ENCODE measurements at regions not wholly inside any gene's neighbourhood (a gene's known extent, or its start where the extent isn't known, plus 50 kb on each side); places are given as distances from the start of the nearest gene placed in this dataset.

GRCh38 chr5:143755966-143756365 lies 56.0 kb upstream of the HMHB1 start:
- DNase-seq (ENCODE audit: extremely low read depth, low read depth): no peak
- no peak overlapping the region for H3K4me3 ChIP-seq (replicated peaks; ENCODE audit: low read depth, low read length)
- no peak for TF ChIP-seq CTCF (IDR thresholded peaks at IDR 0.05; ENCODE audit: low read depth, low read length, missing control alignments)

- DNase-seq (ENCODE audit: extremely low read depth, low read depth): no peak
- TF ChIP-seq CTCF (IDR thresholded peaks at IDR 0.05; ENCODE audit: low read depth, low read length, missing control alignments): no peak
- H3K4me3 ChIP-seq (replicated peaks; ENCODE audit: low read depth, low read length): no peak overlapping the region
Measured at GRCh38 chr5:143752165-143752850, 59.7 kb upstream of the HMHB1 start.

GRCh38 chr5:143751342-143751741 lies 60.6 kb upstream of the HMHB1 start:
- TF ChIP-seq CTCF (IDR thresholded peaks at IDR 0.05; ENCODE audit: low read depth, low read length, missing control alignments): no peak
- no peak for DNase-seq (ENCODE audit: extremely low read depth, low read depth)

GRCh38 chr5:143749581-143750205 lies 62.3 kb upstream of the HMHB1 start:
- H3K4me3 ChIP-seq (replicated peaks; ENCODE audit: low read depth, low read length): no peak overlapping the region
- no peak for TF ChIP-seq CTCF (IDR thresholded peaks at IDR 0.05; ENCODE audit: low read depth, low read length, missing control alignments)
- no peak for DNase-seq (ENCODE audit: extremely low read depth, low read depth)

More at GRCh38 chr5:143751342-143751741, 60.6 kb upstream of the HMHB1 start:
- H3K4me3 ChIP-seq (replicated peaks; ENCODE audit: low read depth, low read length): no peak overlapping the region

GRCh38 chr5:143748516-143748915 lies 63.4 kb upstream of the HMHB1 start:
- H3K4me3 ChIP-seq (replicated peaks; ENCODE audit: low read depth, low read length): no peak overlapping the region
- TF ChIP-seq CTCF (IDR thresholded peaks at IDR 0.05; ENCODE audit: low read depth, low read length, missing control alignments): no peak
- no peak for DNase-seq (ENCODE audit: extremely low read depth, low read depth)

- H3K4me3 ChIP-seq (replicated peaks; ENCODE audit: low read depth, low read length): no peak overlapping the region
- TF ChIP-seq CTCF (IDR thresholded peaks at IDR 0.05; ENCODE audit: low read depth, low read length, missing control alignments): no peak
- DNase-seq (ENCODE audit: extremely low read depth, low read depth): no peak
Measured at GRCh38 chr5:143742951-143743350, 69.0 kb upstream of the HMHB1 start.
